SK-N-MC (cell line): ENCODE measurements at regions not wholly inside any gene's neighbourhood (a gene's known extent, or its start where the extent isn't known, plus 50 kb on each side); places are given as distances from the start of the nearest gene placed in this dataset.

ENCODE experiments used
- EZH2 ChIP-seq: fragments of 200-600 bp; sonication (generic); IDR thresholded peaks from one replicate; pipeline ENCODE4 v1.6.1; 2017; ENCODE audit warnings: antibody characterized with exemption
- POLR2AphosphoS5 ChIP-seq: IDR thresholded peaks from 2 replicates; pipeline ENCODE4 v1.6.1; 2012; ENCODE audit warnings: mild to moderate bottlenecking, low read depth, low read length, borderline replicate concordance

GRCh38 chr2:123808243-123808642 is 216.8 kb upstream of the CNTNAP5 start:
- TF ChIP-seq EZH2 = no peak
- TF ChIP-seq POLR2AphosphoS5 = no peak
